Common myeloid progenitor, CD34-positive (primary cell): ENCODE measurements at regions not wholly inside any gene's neighbourhood (a gene's known extent, or its start where the extent isn't known, plus 50 kb on each side); places are given as distances from the start of the nearest gene placed in this dataset.

ENCODE experiments used
- CTCF ChIA-PET: fragments of 350-600 bp; sonication (Branson Sonifier 250); formaldehyde crosslinking; loops from one replicate; lab custom pipeline; 2021; ENCODE audit warnings: antibody characterized with exemption; lab: Charles Lee
- POLR2A ChIA-PET: fragments of 350-600 bp; sonication (Branson Sonifier 250); formaldehyde crosslinking; loops from one replicate; lab custom pipeline; 2021; ENCODE audit warnings: antibody characterized with exemption; lab: Charles Lee
- DNase-seq, 3 donors: peaks; one replicate each; pipeline versions ENCODE4 v3.0.0 to v3.0.0-alpha.2; 2013
- H3K27ac ChIP-seq, 2 experiments: 1 replicate in 1 of 2; 2 replicates in 1 of 2; pipeline ENCODE4 v1.7.0; 2013; ENCODE audit warnings: inconsistent platforms in 2 of 2, low read length in 2 of 2, mild to moderate bottlenecking in 2 of 2, low read depth in 1 of 2, moderate library complexity in 1 of 2; ENCODE audit not compliant: severe bottlenecking in 2 of 2, insufficient read depth in 1 of 2, poor library complexity in 1 of 2
- H3K27me3 ChIP-seq, 5 experiments: replicated peaks in 2 of 5; 1 replicate in 3 of 5; 2 replicates in 2 of 5; pipeline versions ENCODE4 v1.6.1 to v1.7.0; 2013; ENCODE audit warnings: low read length in 4 of 5, mild to moderate bottlenecking in 2 of 5, moderate library complexity in 2 of 5, inconsistent platforms in 1 of 5; ENCODE audit not compliant: insufficient read depth in 5 of 5, control insufficient read depth in 4 of 5
- H3K36me3 ChIP-seq, 4 experiments: 1 replicate in 2 of 4; 2 replicates in 2 of 4; pipeline versions ENCODE4 v1.6.1 to v1.7.0; 2013; ENCODE audit warnings: low read length in 3 of 4, control low read depth in 1 of 4, mild to moderate bottlenecking in 1 of 4; ENCODE audit not compliant: control insufficient read depth in 4 of 4, insufficient read depth in 4 of 4
- H3K4me1 ChIP-seq, 4 experiments: 1 replicate in 3 of 4; 2 replicates in 1 of 4; pipeline versions ENCODE4 v1.6.1 to v1.7.1; 2013; ENCODE audit warnings: low read length in 3 of 4, mild to moderate bottlenecking in 3 of 4, control low read depth in 1 of 4, inconsistent platforms in 1 of 4, moderate library complexity in 1 of 4; ENCODE audit not compliant: control insufficient read depth in 4 of 4, insufficient read depth in 4 of 4; ENCODE audit errors: control extremely low read depth in 1 of 4
- H3K4me3 ChIP-seq, 7 experiments: 1 replicate in 4 of 7; 2 replicates in 3 of 7; pipeline versions ENCODE4 v1.5.1 to v1.7.0; 2013; ENCODE audit warnings: mild to moderate bottlenecking in 7 of 7, low read length in 6 of 7, moderate library complexity in 6 of 7, inconsistent platforms in 2 of 7, low read depth in 2 of 7, control low read depth in 1 of 7; ENCODE audit not compliant: insufficient read depth in 4 of 7, control insufficient read depth in 1 of 7; ENCODE audit errors: extremely low read depth in 1 of 7
- H3K9me3 ChIP-seq, 5 experiments: 1 replicate in 4 of 5; 2 replicates in 1 of 5; pipeline versions ENCODE4 v1.6.1 to v1.7.1; 2013; ENCODE audit warnings: low read length in 4 of 5, mild to moderate bottlenecking in 2 of 5, inconsistent platforms in 1 of 5, low read depth in 1 of 5, moderate library complexity in 1 of 5; ENCODE audit not compliant: control insufficient read depth in 4 of 5, insufficient read depth in 2 of 5; ENCODE audit errors: control extremely low read depth in 1 of 5
- WGBS: methylation state at CpG from one replicate; pipeline ENCODE4 v1.1.5; 2013; ENCODE audit not compliant: insufficient coverage; 5-methylcytosine and 5-hydroxymethylcytosine counted together

DNA sequence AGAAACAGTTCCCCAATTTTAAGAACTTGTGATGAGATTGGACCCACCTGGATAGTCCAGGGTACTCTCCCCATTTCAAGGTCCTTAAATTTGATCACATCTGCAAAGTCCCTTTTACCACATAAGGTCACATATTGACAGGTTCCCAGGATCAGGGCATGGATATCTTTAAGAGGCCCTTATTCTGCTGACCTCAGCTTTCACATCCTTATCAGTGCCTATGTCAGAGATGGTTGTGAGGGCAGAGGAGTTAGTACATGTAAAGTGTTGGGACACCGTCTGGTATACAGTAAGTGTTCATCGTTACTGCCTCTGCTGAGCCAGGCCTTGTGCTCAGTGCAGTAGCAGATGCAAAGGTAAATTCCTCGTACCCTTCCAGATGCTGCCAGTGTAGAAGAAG, 375.4 kb upstream of the ASIC2 start:
- DNase-seq = no peak
- H3K4me1 ChIP-seq = peaks cover 0 to 20% (median 3%) of the 10 kb centered on the region in 4 experiments
- no peaks in the 10 kb centered on the region for H3K36me3 ChIP-seq
- ChIA-PET POLR2A (no interaction called here), CTCF (no interaction called here)
- H3K27me3 ChIP-seq = no peaks in the 10 kb centered on the region
- WGBS = 100% methylated on average over 3 of the region's 3 CpGs
- H3K27ac ChIP-seq = no peak overlapping the region
- no peaks in the 10 kb centered on the region for H3K9me3 ChIP-seq
- H3K4me3 ChIP-seq = no peak overlapping the region

DNA sequence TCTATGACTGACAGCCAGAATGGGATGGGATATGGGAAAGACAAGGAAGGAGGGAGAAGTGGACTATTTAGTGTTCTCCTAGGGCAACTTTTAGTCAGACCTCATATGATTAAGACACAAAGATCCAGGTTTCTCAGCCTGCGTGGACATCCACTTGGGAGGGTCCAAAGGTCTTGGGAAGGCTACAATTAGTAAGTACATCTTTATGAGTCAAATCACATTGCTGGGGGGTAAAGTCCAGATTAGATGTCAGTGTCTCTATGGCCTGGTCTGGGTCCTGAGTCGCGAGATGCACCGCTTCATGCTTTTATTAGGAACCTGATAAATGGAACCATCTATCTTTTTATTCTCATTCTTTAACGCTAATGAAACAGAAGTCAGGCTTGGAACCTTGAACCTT, 378.4 kb upstream of the ASIC2 start:
- Histone ChIP-seq H3K4me1 (peaks cover 0 to 20% (median 3%) of the 10 kb centered on the region in 4 experiments), H3K27me3 (no peaks in the 10 kb centered on the region), H3K27ac (no peak overlapping the region), H3K36me3 (no peaks in the 10 kb centered on the region), H3K9me3 (no peaks in the 10 kb centered on the region), H3K4me3 (no peak overlapping the region)
- WGBS = 87% methylated on average over 5 of the region's 5 CpGs
- ChIA-PET POLR2A (no interaction called here), CTCF (no interaction called here)
- no peak for DNase-seq

DNA sequence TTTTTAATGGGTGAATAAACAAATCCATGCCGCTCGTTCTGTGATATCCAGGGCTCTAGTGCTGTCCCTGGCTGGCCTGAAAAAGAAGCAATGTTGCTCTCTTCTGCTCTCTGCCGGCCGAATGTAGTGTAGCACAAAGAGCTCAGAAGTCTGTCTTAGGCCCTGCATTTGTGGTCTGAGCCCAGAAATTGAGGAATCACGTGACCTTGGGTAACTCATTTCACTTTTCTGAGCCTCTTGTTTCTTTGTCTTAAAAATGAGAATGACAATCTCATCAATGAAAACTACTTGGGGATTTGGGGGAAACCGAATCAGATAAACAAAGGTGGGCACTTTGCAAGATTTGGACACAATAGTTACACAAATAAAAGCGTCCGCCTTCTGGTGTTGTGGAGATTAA, 381.6 kb upstream of the ASIC2 start:
- POLR2A ChIA-PET = no interaction called here
- WGBS = 45% methylated on average over 8 of the region's 8 CpGs
- peak; percentile 66 to 83 (median 79) for DNase-seq
- CTCF ChIA-PET = interaction anchor here (1.2 to 3.7 kb wide), 3 partner anchors 8 to 155 kb away, joined by 3 to 23 read pairs (median 6); no protein-coding TSS in a partner anchor
- Histone ChIP-seq H3K27me3 (peaks cover 0 to 3% (median 0%) of the 10 kb centered on the region in 5 experiments), H3K9me3 (no peaks in the 10 kb centered on the region), H3K4me3 (no peak overlapping the region), H3K36me3 (no peaks in the 10 kb centered on the region), H3K27ac (no peak overlapping the region), H3K4me1 (no peaks in the 10 kb centered on the region)

DNA sequence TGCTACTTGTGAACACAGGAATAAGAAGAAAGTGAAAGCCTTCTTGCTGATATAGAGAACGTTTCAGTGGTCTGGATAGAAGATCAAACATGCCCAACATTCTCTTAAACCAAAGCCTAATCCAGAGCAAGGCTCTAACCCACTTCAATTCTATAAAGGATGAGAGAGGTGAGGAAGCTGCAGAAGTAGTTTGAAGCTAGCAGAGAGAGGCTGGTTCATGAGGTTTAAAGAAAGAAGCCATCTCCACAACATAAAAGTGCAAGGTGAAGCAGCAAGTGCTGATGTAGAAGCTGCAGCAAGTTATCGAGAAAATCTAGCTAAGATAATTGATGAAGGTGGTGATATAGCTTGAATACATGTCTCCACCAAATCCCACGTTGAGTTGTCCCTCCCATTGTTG, 383.3 kb upstream of the ASIC2 start:
- WGBS = 80% methylated on average over 2 of the region's 3 CpGs
- ChIA-PET POLR2A (no interaction called here), CTCF (interaction anchor here (3.7 kb wide), 1 partner anchor 156 kb away, joined by 23 read pairs; no protein-coding TSS in a partner anchor)
- Histone ChIP-seq H3K9me3 (no peaks in the 10 kb centered on the region), H3K4me1 (no peaks in the 10 kb centered on the region), H3K36me3 (no peaks in the 10 kb centered on the region), H3K27ac (no peak overlapping the region), H3K27me3 (peaks cover 0 to 3% (median 0%) of the 10 kb centered on the region in 5 experiments), H3K4me3 (no peak overlapping the region)
- no peak for DNase-seq

DNA sequence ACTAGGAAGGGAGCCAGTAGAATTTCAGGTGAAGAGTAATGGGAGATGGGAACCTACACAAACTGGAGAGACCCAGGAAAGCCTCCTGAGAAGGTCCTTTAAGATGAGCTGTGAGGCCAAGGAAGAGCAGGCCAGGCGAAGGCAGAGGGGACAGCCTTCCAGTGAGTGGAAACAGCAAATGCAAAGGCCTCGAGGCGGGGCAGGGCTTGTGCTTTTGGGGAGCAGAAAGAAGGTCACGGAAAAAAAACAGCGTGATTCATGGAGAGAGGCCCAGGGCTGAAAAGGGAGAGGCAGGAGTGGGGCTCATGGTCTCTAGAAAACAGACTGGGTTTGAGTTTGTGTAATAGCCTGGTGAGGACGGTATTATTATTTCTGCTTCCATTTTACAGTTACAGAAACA, 386.5 kb upstream of the ASIC2 start:
- H3K4me1 ChIP-seq = no peaks in the 10 kb centered on the region
- no peak overlapping the region for H3K4me3 ChIP-seq
- no peaks in the 10 kb centered on the region for H3K9me3 ChIP-seq
- H3K27me3 ChIP-seq = peaks cover 0 to 3% (median 0%) of the 10 kb centered on the region in 5 experiments
- ChIA-PET POLR2A (no interaction called here), CTCF (no interaction called here)
- H3K27ac ChIP-seq = no peak overlapping the region
- H3K36me3 ChIP-seq = no peaks in the 10 kb centered on the region
- DNase-seq = no peak
- 94% methylated on average over 3 of the region's 6 CpGs for whole genome bisulfite sequencing

DNA sequence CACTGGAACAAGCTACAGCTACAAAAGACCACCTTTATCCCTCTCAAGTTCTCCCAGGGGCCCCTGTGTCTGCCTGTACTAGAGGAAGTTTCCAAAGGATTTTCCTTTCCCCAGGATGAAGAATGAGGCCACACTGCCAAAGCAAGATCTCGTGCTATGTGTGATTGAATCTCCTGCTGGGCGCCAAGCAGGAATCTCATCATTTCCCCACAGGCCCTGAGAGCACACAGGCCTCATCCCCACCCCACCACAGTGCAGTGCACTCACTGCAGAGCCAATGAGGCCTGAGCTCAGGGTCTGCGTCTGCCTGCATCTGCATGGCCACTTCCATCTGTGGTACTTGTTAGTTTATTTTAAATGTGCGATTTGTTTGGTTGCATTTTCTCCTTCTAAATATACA, 387.4 kb upstream of the ASIC2 start:
- H3K27ac ChIP-seq = no peak overlapping the region
- peaks cover 0 to 3% (median 0%) of the 10 kb centered on the region in 5 experiments for H3K27me3 ChIP-seq
- H3K4me1 ChIP-seq = no peaks in the 10 kb centered on the region
- H3K36me3 ChIP-seq = no peaks in the 10 kb centered on the region
- H3K9me3 ChIP-seq = no peaks in the 10 kb centered on the region
- DNase-seq = no peak
- POLR2A ChIA-PET = no interaction called here
- WGBS = 90% methylated on average over 2 of the region's 4 CpGs
- CTCF ChIA-PET = no interaction called here
- H3K4me3 ChIP-seq = no peak overlapping the region

DNA sequence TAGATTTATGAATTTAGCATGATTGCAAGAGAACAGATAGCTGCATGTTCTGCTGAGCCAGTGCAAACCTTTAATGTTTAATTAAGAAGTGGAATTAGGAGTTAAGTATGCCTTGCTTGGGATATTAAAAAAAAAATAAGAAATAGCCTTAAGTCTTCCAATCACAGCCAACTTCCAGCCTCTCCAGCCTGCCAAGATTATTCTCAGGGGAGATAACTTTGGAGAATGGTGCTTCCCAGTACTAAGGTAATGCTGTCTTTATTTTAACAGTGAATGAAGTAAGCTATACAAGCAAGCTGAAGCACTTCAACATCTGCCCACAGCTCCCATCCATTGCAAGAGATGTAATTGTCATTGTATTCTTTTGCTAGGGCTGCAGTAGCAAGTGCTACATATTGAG, 389.5 kb upstream of the ASIC2 start:
- Histone ChIP-seq H3K27ac (no peak overlapping the region), H3K9me3 (no peaks in the 10 kb centered on the region), H3K27me3 (peaks cover 0 to 3% (median 0%) of the 10 kb centered on the region in 5 experiments), H3K4me1 (no peaks in the 10 kb centered on the region), H3K36me3 (no peaks in the 10 kb centered on the region), H3K4me3 (no peak overlapping the region)
- ChIA-PET CTCF (interaction anchor here (1.0 kb wide), 1 partner anchor 8 kb away, joined by 3 read pairs; no protein-coding TSS in a partner anchor), POLR2A (no interaction called here)
- no peak for DNase-seq
